T-helper 2 cell treated with Interferon-gamma antibody and Interleukin-4, amounts not matched to agents 5 μg/mL and 100 μg/mL, for 36 hours (primary cell): ENCODE measurements at regions not wholly inside any gene's neighbourhood (a gene's known extent, or its start where the extent isn't known, plus 50 kb on each side); places are given as distances from the start of the nearest gene placed in this dataset.
"Not testable (repeated sequence)": the region's sequence is repeated elsewhere in the genome, so short reads cannot be mapped to it uniquely, and the experiment has no call there.

Source experiments
- DNase-seq: peaks from one replicate; pipeline ENCODE4 v3.0.0; 2021; ENCODE audit warnings: low spot score
- H3K27ac Mint-ChIP-seq: one replicate; pipeline ENCODE4 v1.8.0; 2021; ENCODE audit warnings: mild to moderate bottlenecking, mixed read lengths
- H3K27me3 Mint-ChIP-seq: one replicate; pipeline ENCODE4 v1.8.0; 2021; ENCODE audit warnings: low read depth, mixed read lengths
- H3K36me3 Mint-ChIP-seq: one replicate; pipeline ENCODE4 v1.8.0; 2021; ENCODE audit warnings: low read depth, mixed read lengths
- H3K4me1 Mint-ChIP-seq: one replicate; pipeline ENCODE4 v1.8.0; 2021; ENCODE audit warnings: low read depth, mixed read lengths
- H3K4me3 Mint-ChIP-seq: one replicate; pipeline ENCODE4 v1.8.0; 2022; ENCODE audit warnings: mild to moderate bottlenecking, moderate library complexity, mixed read lengths
- H3K9me3 Mint-ChIP-seq: one replicate; pipeline ENCODE4 v1.8.0; 2021; ENCODE audit warnings: mixed read lengths

GRCh38 chr1:177413982-177414596 is 243.3 kb downstream of the BRINP2 start:
- H3K27ac Mint-ChIP-seq = peak overlapping the region; percentile 44
- no peaks in the 10 kb centered on the region for H3K36me3 Mint-ChIP-seq
- no peaks in the 10 kb centered on the region for H3K9me3 Mint-ChIP-seq
- H3K27me3 Mint-ChIP-seq = no peaks in the 10 kb centered on the region
- H3K4me3 Mint-ChIP-seq = no peak overlapping the region
- no peak for DNase-seq
- H3K4me1 Mint-ChIP-seq = no peaks in the 10 kb centered on the region

DNA sequence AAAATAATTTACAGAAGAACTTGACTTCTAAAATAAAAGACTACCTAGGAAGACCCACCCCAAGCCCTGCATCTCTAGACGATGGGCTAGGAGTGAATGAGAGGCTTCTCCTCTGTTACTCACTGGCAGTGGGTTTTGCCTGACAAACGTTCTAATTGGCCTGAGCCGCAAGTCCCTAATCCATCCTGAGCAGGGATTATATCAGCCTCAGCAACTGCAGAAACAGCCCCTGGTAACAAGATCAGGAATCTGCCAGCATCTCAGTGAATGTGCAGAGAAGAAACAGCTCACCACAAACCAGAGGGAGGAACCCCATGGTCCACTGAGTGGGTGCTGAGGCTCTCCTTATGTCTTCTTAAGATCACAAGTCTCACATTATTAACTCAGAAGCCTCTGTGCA is 240.6 kb downstream of the BRINP2 start:
- H3K9me3 Mint-ChIP-seq = peaks cover 14% of the 10 kb centered on the region
- H3K36me3 Mint-ChIP-seq = no peaks in the 10 kb centered on the region
- H3K4me1 Mint-ChIP-seq = no peaks in the 10 kb centered on the region
- H3K27ac Mint-ChIP-seq = no peak overlapping the region
- no peak overlapping the region for H3K4me3 Mint-ChIP-seq
- no peak for DNase-seq
- no peaks in the 10 kb centered on the region for H3K27me3 Mint-ChIP-seq

DNA sequence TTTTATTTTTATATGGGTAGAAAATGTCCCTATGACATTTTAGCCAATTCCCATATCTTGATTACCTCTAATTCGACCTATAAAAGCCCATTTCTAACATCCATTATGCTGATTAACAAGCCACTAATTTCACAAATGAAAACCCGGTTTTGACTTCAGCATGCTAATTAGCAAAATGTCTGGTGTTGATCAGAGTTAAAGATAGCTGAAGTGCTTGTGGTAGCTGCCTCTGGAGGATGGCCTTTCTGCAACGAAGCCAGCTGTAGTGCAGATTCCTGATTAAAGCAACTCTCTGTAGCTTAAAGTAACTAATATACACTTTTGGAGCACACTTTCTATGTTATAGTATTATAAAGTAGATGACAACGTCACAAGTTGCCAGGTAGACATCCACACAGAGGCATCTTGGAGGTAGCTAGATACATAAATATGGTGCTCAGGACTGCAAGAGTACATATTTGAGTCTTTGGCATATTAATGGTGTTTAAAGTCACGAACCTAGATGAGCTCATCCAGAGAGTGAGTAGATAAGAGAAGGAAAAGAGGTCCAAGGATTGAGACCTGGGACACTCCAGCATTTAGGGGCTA is 239.5 kb downstream of the BRINP2 start:
- H3K4me3 Mint-ChIP-seq = no peak overlapping the region
- H3K27ac Mint-ChIP-seq = no peak overlapping the region
- H3K27me3 Mint-ChIP-seq = no peaks in the 10 kb centered on the region
- no peaks in the 10 kb centered on the region for H3K36me3 Mint-ChIP-seq
- H3K9me3 Mint-ChIP-seq = peaks cover 14% of the 10 kb centered on the region
- H3K4me1 Mint-ChIP-seq = no peaks in the 10 kb centered on the region
- no peak for DNase-seq

- H3K4me3 Mint-ChIP-seq, H3K27ac Mint-ChIP-seq, H3K4me1 Mint-ChIP-seq, H3K27me3 Mint-ChIP-seq, H3K36me3 Mint-ChIP-seq, DNase-seq: not testable (repeated sequence)
- peaks cover 14% of the 10 kb centered on the region for H3K9me3 Mint-ChIP-seq
Measured at GRCh38 chr1:177406323-177406722, 235.6 kb downstream of the BRINP2 start.

DNA sequence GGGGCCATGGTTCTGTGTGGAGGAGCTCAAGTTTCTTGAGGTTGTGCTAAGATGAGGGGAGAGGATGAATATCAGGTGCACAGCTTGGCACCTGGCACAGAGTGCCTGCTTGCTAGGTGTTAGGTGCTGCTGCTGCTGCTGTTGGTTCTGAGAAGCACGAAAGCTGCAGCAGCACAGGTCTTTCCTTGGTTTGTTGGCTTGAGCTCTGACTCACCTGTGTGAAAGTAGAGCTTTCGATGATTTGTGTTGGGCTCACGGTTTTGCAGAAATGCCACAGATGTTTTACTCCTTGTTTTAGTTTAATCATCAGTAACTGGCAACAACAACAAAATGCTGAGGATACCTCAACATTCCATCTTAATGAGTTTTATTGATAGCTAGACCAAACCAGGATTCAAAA is 221.6 kb downstream of the BRINP2 start:
- Mint-ChIP-seq H3K4me3 (no peak overlapping the region), H3K36me3 (no peaks in the 10 kb centered on the region), H3K4me1 (no peaks in the 10 kb centered on the region), H3K27ac (no peak overlapping the region), H3K27me3 (no peaks in the 10 kb centered on the region), H3K9me3 (no peaks in the 10 kb centered on the region)
- DNase-seq = no peak

DNA sequence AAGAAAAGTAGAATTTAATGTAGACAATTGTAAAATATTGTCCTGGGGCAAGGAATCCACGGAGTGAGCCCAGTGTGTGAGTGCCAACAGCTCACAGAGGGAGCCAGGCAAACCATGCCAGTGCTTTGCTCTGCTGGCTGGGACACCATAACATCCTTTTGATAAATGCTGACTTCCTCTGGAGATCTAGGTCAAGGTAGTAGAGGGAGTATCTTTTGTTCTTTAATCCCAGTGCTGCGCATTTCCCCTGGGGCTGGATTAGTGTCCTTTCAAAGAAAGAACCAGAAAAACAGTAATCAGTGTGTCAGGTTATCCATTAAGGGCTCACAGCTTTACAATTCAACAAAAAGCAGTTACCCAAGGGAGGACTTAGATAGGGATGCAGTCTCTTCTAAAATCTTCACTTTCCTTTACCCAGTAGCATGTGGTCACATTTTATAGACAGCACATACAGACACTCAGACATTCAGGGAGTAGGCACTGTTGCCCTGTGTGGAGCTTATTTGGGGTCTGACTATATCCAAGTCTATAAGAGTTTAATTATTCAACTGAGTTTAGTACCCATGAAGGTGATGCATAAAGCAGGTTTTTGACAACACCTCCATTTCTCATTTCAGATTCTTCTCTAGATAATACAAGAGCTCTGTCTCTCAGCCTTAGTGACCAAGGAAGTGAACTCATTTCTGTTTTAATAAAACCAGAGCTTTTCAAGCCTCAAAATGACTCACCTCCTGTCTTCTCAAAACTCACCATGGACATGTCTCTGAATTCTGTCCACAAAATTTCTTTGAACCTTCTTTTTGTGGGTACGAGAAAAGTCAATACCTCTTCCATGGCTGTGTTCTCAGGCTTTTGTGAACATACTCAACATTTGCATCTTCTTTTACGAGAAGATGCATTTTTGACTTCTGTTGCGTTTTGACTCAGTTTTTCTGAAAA is 215.3 kb downstream of the BRINP2 start:
- H3K27ac Mint-ChIP-seq = no peak overlapping the region
- H3K36me3 Mint-ChIP-seq = no peaks in the 10 kb centered on the region
- H3K4me1 Mint-ChIP-seq = no peaks in the 10 kb centered on the region
- DNase-seq = no peak
- peaks cover 13% of the 10 kb centered on the region for H3K9me3 Mint-ChIP-seq
- no peak overlapping the region for H3K4me3 Mint-ChIP-seq
- no peaks in the 10 kb centered on the region for H3K27me3 Mint-ChIP-seq

DNA sequence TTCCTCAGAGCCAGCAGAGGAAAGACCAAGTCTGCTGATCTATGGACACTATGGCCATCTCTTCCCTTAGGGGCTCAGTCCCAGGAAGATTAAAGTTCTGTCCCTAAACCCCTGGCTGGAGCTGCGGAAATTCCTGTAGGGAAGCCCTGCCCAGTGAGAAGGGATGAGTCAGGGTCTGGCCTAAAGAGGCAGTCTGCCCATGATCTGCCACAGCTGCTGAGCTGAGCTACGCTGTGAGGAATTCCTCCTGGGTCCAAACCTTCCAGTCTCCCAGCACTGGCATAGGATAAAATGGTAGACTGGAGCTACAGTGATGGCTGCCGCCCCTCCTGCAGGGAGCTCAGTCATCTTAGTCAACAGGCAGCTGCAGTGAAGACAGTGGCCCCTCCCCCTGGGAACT is 213.7 kb downstream of the BRINP2 start:
- H3K4me1 Mint-ChIP-seq = no peaks in the 10 kb centered on the region
- H3K27me3 Mint-ChIP-seq = no peaks in the 10 kb centered on the region
- no peak for DNase-seq
- peaks cover 18% of the 10 kb centered on the region for H3K9me3 Mint-ChIP-seq
- H3K4me3 Mint-ChIP-seq = no peak overlapping the region
- no peak overlapping the region for H3K27ac Mint-ChIP-seq
- H3K36me3 Mint-ChIP-seq = no peaks in the 10 kb centered on the region

DNA sequence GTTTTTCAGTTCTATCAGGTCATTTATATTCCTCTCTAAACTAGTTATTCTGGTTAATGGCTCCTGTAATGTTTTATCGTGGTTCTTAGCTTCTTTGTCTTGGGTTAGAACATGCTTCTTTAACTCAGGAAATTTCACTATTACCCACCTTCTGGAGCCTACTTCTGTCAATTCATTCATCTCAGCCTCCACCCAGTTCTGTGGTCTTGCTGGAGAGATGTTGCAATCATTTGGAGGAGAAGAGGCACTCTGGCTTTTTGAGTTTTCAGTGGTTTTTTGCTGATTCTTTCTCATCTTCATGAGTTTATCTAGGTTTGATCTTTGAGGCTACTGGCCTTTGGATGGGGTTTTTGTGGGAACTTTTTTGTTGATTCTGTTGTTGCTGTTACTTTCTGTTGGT is 213.0 kb downstream of the BRINP2 start:
- H3K9me3 Mint-ChIP-seq = peaks cover 20% of the 10 kb centered on the region
- no peaks in the 10 kb centered on the region for H3K27me3 Mint-ChIP-seq
- DNase-seq = no peak
- peak overlapping the region; percentile 20 for H3K27ac Mint-ChIP-seq
- no peaks in the 10 kb centered on the region for H3K4me1 Mint-ChIP-seq
- H3K4me3 Mint-ChIP-seq = no peak overlapping the region
- no peaks in the 10 kb centered on the region for H3K36me3 Mint-ChIP-seq

DNA sequence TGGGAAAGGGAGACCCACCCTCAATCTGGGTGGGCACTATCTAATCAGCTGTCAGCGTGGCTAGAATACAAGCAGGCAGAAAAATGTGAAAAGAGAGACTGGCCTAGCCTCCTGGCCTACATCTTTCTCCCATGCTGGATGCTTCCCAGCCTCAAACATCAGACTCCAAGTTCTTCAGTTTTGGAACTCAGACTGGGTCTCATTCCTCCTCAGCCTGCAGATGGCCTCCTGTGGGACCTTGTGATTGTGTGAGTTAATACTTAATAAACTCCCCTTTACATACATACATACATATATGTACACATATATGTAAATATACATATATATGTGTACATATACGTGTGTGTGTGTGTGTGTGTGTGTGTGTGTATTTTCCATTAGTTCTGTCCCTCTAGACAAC is 207.1 kb downstream of the BRINP2 start:
- Mint-ChIP-seq H3K9me3 (peaks cover 23% of the 10 kb centered on the region), H3K27ac (no peak overlapping the region), H3K4me3 (no peak overlapping the region), H3K27me3 (no peaks in the 10 kb centered on the region), H3K36me3 (no peaks in the 10 kb centered on the region), H3K4me1 (no peaks in the 10 kb centered on the region)
- no peak for DNase-seq

GRCh38 chr1:177368255-177368654 is 197.5 kb downstream of the BRINP2 start:
- Mint-ChIP-seq H3K4me3 (no peak overlapping the region), H3K9me3 (no peaks in the 10 kb centered on the region), H3K27ac (no peak overlapping the region), H3K4me1 (no peaks in the 10 kb centered on the region), H3K27me3 (no peaks in the 10 kb centered on the region), H3K36me3 (no peaks in the 10 kb centered on the region)
- DNase-seq = no peak

GRCh38 chr1:177366091-177366490 is 195.3 kb downstream of the BRINP2 start:
- Mint-ChIP-seq H3K27me3 (no peaks in the 10 kb centered on the region), H3K4me3 (no peak overlapping the region), H3K27ac (no peak overlapping the region), H3K36me3 (no peaks in the 10 kb centered on the region), H3K4me1 (no peaks in the 10 kb centered on the region), H3K9me3 (no peaks in the 10 kb centered on the region)
- no peak for DNase-seq

DNA sequence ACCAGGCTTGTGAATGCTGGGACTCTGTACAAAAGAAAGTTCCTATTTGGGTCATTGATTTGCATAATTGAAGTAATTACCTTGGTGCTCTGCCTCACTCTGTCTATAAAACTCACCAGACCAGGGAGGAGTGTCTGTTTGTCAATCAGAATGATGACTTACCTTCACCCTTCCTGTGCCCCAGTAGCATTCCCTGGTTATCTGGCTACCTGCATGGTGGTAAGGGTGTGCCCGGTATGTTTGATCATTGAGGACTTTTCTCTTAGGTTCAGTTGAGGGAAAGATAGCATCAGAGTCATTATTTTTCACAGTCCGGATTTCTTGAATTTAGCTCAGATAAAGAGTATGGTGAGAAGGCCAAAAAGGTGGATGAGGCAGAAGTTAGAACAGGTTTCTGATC is 190.0 kb downstream of the BRINP2 start:
- Mint-ChIP-seq H3K4me1 (no peaks in the 10 kb centered on the region), H3K9me3 (no peaks in the 10 kb centered on the region), H3K4me3 (no peak overlapping the region), H3K36me3 (no peaks in the 10 kb centered on the region), H3K27me3 (no peaks in the 10 kb centered on the region), H3K27ac (no peak overlapping the region)
- DNase-seq = no peak

- H3K27me3 Mint-ChIP-seq = no peaks in the 10 kb centered on the region
- no peak for DNase-seq
- no peaks in the 10 kb centered on the region for H3K36me3 Mint-ChIP-seq
- H3K4me3 Mint-ChIP-seq = no peak overlapping the region
- H3K9me3 Mint-ChIP-seq = no peaks in the 10 kb centered on the region
- no peaks in the 10 kb centered on the region for H3K4me1 Mint-ChIP-seq
- H3K27ac Mint-ChIP-seq = no peak overlapping the region
Measured at GRCh38 chr1:177356674-177357435, 186.1 kb downstream of the BRINP2 start.

GRCh38 chr1:177355575-177355974 is 184.8 kb downstream of the BRINP2 start:
- H3K9me3 Mint-ChIP-seq = no peaks in the 10 kb centered on the region
- no peak overlapping the region for H3K4me3 Mint-ChIP-seq
- H3K27me3 Mint-ChIP-seq = no peaks in the 10 kb centered on the region
- H3K27ac Mint-ChIP-seq = no peak overlapping the region
- DNase-seq = no peak
- no peaks in the 10 kb centered on the region for H3K4me1 Mint-ChIP-seq
- H3K36me3 Mint-ChIP-seq = no peaks in the 10 kb centered on the region
